Bone marrow (tissue), 2 donors: ENCODE measurements at regions not wholly inside any gene's neighbourhood (a gene's known extent, or its start where the extent isn't known, plus 50 kb on each side); places are given as distances from the start of the nearest gene placed in this dataset.

Source experiments
- DNase-seq, 2 donors: peaks; one replicate each; lab custom pipeline; 2025; lab: John Stamatoyannopoulos, UW

- no peak for DNase-seq
Observed at GRCh38 chr13:50580684-50581305, 262.7 kb downstream of the DLEU7 start.

DNA sequence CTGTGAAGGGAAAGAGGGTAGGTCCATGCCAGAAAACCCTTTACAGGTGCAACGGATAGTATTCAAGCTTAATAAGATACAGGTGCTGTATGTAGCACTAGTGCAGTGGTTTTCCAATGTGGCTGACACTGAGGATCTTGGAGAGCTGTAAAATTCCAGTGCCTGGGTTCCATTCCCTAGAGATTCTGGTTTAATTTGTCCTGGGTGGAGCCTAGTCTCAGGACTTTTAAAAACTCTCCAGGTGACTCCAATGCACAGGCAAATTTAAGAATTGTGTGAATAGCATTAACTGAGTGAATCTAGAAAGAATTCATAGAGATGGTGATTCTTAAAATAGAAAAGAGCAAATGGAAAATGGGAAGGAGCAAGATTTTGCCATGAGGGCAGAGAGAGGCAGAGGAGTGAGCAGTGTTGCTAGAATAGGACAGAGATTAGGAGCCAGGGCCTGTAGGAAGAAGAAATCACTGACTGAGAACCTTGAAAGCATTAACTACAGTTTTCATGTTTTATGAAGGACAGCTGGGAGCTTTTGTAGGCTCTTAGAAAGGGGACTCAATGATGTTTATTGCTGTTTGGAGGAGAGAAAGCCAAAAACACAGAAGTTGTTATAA, 261.8 kb downstream of the DLEU7 start:
- DNase-seq, result no peak

- DNase-seq, result no peak
Observed at GRCh38 chr13:50584856-50585580, 258.5 kb downstream of the DLEU7 start.

DNA sequence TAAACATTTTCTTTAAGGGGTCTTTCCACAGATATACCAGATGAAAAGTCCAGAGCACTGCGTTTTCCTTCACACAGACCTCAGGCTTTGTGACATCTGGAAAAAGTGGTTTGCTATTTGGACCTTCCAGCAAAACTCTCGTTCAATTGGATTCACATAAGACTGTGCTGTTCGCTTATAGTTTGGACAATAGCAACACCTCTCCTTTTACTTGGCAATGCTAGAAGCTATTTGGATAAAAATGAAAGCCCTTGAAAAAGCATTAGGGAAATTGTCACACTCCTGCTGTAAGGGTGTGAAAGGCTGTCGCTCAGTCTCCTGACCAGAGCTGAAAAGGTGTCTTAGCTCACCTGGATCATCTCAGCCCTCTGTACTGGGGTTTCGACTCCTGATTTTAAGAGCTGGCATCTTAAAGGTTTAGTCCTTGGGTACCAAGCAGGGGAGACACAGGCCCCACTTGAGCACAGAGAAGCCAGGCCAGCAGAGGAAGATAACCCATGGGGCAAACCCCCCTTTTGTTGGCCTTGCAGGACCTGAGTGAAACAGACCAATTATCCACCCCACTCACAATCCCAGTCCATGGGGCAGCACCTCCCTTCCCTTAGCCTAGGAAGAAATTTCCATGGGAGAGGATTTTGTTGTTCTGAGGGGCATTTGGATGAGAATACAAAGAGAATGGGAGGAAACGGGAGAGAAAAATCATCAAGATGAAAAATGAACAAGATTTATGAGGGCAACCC, 257.6 kb downstream of the DLEU7 start:
- DNase-seq, result no peak

DNA sequence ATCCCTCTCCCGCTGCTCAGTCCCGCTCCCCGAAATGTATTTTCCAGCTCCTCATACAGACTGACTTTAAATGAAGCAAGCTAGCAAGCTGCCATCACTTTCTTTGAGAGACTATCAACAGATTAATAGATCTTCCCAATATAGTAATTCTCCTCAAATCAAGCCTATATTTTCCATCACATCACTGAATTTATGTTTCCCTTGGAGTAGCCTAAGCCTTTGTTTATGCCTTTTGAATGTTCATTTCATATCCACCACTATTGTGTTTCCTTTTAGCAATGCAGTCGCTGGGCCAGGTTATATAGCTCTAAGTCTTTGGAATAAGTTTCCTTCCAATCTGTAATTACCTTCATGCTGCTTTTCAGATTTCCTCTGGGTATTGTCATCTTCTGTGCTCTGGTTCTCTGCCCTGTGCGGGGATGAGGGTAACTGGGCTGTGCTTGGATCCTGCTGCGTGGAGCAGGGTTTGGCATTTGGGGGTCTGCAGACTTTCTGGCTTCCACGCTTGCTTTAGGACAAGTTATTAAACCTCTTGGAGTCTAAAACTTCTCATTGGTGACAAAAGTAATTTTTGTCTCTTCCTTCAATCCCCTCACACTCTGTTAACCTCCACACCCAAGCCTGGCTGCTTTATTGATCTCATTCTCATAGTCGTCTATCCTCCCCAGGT, 256.9 kb downstream of the DLEU7 start:
- no peak for DNase-seq

DNA sequence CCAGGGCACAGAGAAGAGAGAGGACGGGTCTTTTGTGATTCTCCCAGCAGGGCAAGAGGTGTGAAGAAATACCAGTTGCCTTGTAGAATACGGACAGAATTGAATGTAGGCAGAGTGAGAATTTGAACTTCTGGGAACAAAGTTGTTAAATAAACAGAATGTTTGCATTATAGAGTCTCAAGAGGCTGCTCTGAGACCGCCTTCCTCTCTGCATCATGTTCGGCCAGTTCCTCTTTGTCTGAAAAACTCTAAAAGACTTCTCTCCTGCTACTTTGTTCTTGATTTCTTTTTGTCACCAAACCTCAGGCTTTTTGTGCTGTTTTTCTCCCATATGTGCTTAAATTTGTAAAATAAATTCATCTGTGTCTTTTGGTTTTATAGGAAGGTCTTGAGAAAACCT, 256.4 kb downstream of the DLEU7 start:
- DNase-seq, result peak in 1 of 2 donors; percentile 22

DNA sequence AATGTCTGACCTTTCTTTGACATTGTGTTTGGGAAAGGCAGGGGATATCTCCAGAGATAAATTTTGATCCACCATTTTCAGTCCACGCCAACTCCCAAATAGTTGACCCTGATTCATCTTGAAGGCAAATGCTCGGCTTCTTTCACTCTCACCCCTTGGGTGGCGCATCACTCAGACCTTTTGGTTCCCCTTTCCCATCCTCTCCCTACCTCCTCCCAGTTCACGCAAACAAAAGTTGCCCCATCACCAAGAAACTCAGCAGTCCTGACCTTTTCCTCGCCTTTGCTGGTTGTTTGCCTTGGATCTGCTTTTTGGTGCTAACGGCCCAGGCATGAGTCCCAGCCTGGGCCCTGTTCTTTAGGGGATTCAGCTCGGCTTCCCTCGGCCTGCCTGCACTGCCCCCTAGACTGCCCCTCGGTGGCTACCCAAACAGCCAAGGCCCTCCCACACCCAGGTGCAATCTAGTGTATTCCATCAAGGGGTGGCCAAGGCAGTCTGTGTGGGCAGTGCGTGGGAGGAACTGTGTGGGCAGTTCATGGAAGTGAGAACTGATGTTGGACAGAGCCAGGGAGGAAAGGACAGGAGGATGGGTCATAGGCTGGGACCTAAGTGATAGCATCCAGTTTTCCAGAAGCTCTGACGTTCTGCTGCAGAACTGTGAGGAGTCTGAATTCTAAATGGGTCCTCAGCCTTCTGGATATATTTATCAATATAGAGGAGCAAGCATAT, 255.7 kb downstream of the DLEU7 start:
- no peak for DNase-seq

DNA sequence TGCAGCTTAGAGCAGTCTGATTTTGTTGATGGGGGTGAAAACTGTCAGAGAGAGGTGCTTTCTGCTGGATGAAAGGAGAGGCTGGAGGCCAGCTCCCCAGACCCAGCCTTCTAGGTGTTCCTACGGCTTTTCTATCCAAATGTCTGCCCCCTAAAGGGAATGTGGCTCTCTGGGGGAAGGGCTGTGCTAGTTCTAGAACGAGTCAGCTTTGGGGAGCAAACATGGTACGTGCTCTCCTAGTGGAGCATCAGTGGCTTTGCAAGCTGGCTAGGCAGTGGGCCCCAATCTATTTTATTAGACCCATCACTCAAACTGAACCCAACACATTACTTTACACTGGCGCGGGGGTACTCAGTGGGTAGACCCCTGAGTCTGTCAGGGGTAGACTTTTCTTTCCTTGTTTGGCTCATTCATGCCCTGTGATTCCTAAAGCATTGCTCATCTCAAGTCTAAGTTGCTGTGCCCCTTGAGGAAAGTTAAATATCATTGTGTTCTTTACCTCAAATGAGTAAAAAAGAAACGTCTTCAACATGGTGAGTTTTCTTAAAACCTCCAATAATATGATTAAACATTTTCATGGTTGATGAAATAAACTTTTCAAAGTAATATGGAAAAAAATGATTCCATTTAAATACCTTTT, 254.9 kb downstream of the DLEU7 start:
- no peak for DNase-seq

DNA sequence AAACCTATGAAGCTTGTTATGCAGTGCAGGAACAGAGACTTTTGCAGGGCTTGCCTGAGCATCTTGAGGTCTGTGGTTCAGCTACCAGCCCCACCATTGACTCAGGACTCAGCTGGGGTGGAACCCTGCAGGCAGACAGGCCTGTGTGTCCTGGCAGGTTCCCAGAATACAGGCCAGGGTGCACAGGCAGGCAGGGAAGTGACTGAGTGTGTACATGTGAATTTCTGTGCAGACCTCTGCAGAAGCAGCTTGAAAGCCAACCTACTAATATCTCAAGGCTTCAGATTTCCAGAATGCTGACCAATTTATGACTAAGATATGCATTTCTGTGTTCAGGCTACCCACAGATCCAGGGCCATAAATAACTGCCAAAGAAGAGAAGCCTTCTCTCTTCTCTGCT, 254.4 kb downstream of the DLEU7 start:
- no peak for DNase-seq

- DNase-seq, result no peak
Observed at GRCh38 chr13:50589651-50590054, 253.8 kb downstream of the DLEU7 start.

GRCh38 chr13:50592412-50593155, 250.9 kb downstream of the DLEU7 start:
- no peak for DNase-seq

DNA sequence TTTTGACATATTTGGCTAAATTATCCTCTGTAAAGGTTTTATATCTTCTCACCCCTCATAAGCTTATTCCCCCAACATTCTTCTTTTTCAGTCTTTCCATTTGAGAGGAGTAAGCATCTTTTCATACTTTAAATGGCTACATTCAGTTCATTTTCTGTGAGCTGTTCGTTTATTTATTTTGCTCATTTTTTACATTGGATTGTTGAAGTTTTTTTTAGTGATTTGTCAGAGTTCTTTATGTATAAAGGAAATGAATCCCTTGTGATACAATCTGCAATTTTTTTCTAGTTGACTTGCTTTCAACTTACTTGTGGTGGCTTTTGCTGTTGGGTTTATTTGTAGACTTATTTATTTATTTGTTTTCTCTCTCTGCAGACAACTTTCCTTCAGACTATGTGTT, 250.3 kb downstream of the DLEU7 start:
- DNase-seq, result no peak

DNA sequence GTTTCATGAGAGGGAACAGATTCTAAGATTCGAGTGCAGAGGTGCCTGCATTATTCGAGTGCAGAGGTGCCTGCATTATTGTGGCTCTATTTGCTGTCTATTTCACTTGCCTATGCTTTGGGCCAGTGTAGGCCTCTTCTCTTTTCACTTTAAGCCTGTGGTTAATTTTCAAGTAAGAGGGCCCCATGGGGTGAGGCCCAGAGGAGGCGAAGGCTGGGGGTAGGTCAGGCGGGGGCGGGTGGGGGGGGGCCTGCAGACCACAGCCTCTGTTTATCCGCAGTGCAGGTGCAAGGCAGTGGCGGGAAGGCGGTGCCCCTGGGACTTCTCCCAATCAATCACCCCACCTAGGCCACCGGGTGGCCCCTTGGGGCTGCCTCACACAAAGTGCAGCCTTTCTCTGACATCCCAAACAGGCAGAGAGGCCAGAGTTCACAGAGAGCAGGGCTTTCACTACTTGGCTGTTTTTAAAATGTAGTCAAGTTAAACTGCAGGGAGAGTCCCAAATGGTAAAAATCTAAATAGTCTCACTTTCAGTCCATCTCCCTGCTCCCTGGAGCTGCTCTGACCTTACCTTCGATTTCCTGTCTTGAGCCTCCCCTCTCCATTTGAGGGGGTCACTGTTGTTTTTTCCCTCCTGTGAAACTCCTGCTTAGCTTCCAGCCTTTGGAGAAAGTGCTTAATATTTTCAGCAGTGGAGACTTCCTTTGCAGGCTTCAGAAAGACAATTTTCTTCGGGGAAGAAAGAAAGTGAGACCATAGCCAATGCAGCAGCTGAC, 249.0 kb downstream of the DLEU7 start:
- DNase-seq, result peak in 1 of 2 donors; percentile 2

DNA sequence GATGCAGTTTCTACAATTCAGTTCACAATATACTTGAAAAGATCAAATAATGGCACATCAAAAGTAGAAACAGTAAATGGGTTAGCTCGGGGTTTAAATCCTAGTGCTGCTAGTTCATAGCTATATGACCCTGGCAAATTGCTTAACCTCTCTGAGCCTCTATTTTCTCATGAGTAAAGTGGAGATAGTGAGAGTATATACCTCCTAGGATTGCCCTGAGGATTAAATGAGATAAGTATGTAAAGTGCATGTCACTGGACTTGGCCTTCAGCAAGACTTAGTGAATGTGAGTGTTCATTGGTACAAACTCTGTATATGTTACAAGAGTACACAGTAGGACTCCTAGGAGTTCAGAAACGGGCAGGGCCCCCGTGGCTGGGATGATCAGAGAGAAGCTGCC, 248.3 kb downstream of the DLEU7 start:
- no peak for DNase-seq

DNA sequence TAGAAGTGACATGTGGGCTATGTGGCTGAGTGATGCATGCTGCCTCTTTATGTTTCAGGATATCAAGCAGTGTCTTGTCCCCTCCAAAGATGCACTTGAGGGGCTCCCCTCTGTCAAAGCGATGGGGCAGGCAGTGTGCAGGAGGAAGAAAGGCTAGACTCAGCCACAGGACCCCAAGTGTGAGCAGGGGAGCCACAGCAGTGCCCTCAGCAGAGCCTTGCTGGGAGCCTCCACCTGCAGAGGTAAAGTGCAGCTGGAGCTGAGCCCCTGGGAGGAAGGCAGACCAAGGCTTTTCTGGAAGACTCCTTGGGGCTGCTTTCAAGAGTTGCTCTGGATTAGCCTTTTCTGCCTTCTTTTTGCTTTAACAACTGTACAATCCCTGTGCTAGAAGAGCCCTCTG, 247.3 kb downstream of the DLEU7 start:
- DNase-seq, result no peak

- DNase-seq, result no peak
Observed at GRCh38 chr13:50596776-50597203, 246.7 kb downstream of the DLEU7 start.

DNA sequence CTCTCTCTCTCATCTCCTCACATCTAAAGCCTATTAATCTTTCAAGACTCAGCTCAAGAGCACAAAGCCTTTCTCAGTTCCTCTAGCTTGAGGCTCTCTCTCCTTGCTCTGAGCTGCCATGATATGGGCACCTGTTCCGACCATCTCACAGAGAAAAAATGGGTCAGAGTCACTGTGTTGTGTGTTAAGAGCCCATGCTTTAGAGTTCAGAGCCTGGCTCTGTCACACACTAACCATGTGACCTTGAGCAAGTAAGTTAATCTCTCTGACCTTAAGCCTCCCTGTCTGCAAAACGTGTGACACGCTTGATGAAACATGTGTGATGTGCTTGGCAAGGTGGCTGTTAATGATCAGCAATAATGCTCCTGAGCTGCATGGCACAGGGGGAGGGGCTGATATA, 245.2 kb downstream of the DLEU7 start:
- DNase-seq, result no peak

DNA sequence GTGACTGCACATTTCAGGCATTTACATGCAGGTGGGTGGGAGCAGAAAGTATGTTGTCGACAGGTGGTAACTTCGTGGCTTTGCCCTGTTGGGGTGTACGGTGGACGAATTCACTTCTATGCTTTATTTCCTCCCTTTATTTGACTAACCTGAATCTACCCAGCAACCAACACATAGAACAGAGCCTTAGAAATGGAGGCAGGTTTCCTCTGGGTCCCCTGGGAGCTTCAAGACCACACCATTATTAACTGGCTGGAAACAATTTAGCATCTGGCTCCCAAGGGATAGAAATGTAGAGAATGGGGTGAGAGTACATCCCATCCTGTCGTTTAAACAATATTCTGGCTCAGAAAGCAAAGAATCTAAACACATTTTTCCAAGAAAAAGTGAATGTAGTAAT, 244.4 kb downstream of the DLEU7 start:
- DNase-seq, result no peak

GRCh38 chr13:50599927-50600326, 243.6 kb downstream of the DLEU7 start:
- no peak for DNase-seq
